ENCODE measurements at regions not wholly inside any gene's neighbourhood (a gene's known extent, or its start where the extent isn't known, plus 50 kb on each side); places are given as distances from the start of the nearest gene placed in this dataset.

GRCh38 chr13:33441015-33441414, 155.5 kb upstream of the STARD13 start:
- TF ChIP-seq POLR2A (IDR thresholded peaks at IDR 0.05) (no peak), CTCF (IDR thresholded peaks at IDR 0.05) (peak in 5 of 7 experiments; percentile 20 to 62 (median 52))
